ENCODE measurements at regions not wholly inside any gene's neighbourhood (a gene's known extent, or its start where the extent isn't known, plus 50 kb on each side); places are given as distances from the start of the nearest gene placed in this dataset.

DNA sequence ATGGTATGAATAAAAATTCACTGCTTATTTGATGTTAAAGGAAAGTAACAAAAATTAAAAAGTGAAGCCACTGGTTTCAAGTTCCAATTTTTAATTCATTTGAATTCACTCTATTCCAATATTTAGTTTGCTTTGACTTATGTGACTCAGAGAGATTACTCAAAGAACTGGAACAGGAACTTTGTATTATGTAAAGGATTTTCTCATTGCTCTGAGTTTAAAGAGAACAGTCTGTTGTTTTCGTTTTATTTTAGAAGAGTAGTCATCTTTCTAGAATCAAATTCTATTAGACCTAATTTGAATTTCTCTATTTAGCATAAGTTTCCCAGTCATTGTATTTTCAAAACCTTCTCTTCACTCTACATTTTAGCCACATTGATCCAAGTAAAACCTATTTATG is 300.1 kb upstream of the SLC8A1 start:
- no peak for TF ChIP-seq CTCF (IDR thresholded peaks at IDR 0.05; ENCODE audit: control insufficient read depth, insufficient read depth, low read depth, low read length, missing control alignments)
- DNase-seq (ENCODE audit: low read depth), result no peak
- no peak overlapping the region for H3K4me3 ChIP-seq (ENCODE audit: control insufficient read depth, low read depth, low read length)

GRCh38 chr2:40752796-40753195 is 300.9 kb upstream of the SLC8A1 start:
- H3K4me3 ChIP-seq (ENCODE audit: control insufficient read depth, low read depth, low read length), result no peak overlapping the region
- DNase-seq (ENCODE audit: low read depth), result no peak
- no peak for TF ChIP-seq CTCF (IDR thresholded peaks at IDR 0.05; ENCODE audit: control insufficient read depth, insufficient read depth, low read depth, low read length, missing control alignments)

- TF ChIP-seq CTCF (IDR thresholded peaks at IDR 0.05; ENCODE audit: control insufficient read depth, insufficient read depth, low read depth, low read length, missing control alignments), result no peak
- DNase-seq (ENCODE audit: low read depth), result no peak
- no peak overlapping the region for H3K4me3 ChIP-seq (ENCODE audit: control insufficient read depth, low read depth, low read length)
Measured at GRCh38 chr2:40754912-40755311, 303.0 kb upstream of the SLC8A1 start.

DNA sequence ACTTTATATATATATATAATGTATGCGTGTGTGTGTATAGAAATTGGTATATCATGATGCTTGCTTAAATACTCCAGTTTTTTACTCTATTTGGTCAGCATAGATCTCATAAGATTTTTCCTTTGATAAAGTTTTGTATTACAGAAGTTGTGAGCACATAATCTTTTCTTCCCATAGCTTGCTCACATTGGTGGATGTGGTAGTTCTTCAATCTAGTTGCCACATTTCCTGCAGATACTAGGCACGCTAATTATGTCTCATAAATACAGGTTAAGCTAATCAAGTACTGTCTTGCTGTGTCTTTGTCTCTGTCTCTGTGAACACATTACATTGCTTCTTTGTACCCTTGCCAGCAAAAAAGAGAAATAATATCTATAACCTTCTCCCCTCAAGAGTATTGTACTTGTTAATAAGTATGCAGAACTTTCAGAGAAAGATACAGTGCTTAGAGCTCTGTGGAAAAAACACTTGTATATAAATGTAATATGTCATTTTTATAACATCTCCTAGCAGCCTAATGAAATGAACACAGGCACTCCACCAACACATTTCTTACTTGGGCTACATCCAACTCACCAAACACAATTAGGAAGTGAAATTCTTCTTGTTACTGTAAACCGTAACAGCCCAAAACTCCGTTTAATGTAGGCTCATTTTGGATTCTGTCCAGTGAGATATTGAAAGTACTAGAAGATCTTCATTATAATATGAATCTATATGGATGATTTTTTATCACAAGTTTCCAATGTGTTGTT is 306.7 kb upstream of the SLC8A1 start:
- H3K4me3 ChIP-seq (ENCODE audit: control insufficient read depth, low read depth, low read length), result no peak overlapping the region
- no peak for TF ChIP-seq CTCF (IDR thresholded peaks at IDR 0.05; ENCODE audit: control insufficient read depth, insufficient read depth, low read depth, low read length, missing control alignments)
- no peak for DNase-seq (ENCODE audit: low read depth)

DNA sequence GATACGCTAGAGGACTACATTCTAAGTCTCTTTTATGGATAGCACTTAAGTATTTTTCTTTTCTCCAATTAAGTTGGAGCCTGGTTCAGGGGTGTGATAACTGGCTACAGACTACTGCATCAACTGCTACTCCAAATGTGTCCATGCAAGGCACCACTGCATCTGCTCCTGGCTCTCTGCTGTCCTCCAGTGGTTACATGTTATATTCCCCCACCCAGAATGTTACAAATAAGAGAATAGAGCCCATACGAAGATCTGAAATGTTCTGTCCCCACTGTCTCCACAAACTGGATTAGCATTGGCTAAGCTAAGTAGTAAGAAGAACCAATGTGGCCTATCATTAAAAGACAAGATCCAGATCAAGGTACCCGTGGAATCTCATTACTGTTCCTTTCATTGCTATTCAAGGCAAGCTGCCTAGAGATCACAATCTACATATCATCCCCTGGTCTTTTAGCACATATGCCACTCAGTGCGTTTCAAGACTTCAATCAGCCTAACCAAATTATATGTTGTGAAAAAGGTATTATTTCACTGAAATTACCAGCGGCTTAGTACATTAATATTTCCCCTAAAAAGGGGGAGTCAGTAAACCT is 308.3 kb upstream of the SLC8A1 start:
- H3K4me3 ChIP-seq (ENCODE audit: control insufficient read depth, low read depth, low read length), result no peak overlapping the region
- DNase-seq (ENCODE audit: low read depth), result peak; percentile 46
- TF ChIP-seq CTCF (IDR thresholded peaks at IDR 0.05; ENCODE audit: control insufficient read depth, insufficient read depth, low read depth, low read length, missing control alignments), result peak; percentile 98

DNA sequence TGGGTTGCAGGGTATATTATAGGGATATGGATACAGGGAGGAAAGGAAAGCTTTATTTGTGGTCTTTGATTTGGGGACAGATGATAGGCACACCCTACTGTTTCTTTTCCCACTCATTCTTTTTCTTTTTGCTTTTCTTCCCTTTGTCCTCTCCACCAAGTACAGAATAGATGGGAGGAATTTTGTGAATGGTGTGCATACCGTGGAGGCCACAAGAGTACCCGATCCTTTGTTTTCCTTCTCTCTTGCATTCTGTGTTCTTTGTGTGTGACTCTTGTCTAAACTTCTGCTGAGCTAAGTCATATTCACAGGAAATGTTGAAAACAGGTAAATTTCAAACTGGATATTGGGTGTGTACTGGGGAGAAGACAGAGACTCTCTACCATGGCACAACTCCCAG is 321.4 kb upstream of the SLC8A1 start:
- H3K4me3 ChIP-seq (ENCODE audit: control insufficient read depth, low read depth, low read length), result no peak overlapping the region
- no peak for DNase-seq (ENCODE audit: low read depth)
- no peak for TF ChIP-seq CTCF (IDR thresholded peaks at IDR 0.05; ENCODE audit: control insufficient read depth, insufficient read depth, low read depth, low read length, missing control alignments)
